Stimulated activated CD4-positive, alpha-beta T cell treated with anti-CD3 and anti-CD28 coated beads, Interleukin-1b, Interleukin-23, amount 100 ng/mL, for 4 hours (primary cell): ENCODE measurements at regions not wholly inside any gene's neighbourhood (a gene's known extent, or its start where the extent isn't known, plus 50 kb on each side); places are given as distances from the start of the nearest gene placed in this dataset.

Experiments
- DNase-seq, 2 donors: peaks; one replicate each; pipeline ENCODE4 v3.0.0-alpha.2; 2020; ENCODE audit warnings: low read depth in 2 of 2

DNA sequence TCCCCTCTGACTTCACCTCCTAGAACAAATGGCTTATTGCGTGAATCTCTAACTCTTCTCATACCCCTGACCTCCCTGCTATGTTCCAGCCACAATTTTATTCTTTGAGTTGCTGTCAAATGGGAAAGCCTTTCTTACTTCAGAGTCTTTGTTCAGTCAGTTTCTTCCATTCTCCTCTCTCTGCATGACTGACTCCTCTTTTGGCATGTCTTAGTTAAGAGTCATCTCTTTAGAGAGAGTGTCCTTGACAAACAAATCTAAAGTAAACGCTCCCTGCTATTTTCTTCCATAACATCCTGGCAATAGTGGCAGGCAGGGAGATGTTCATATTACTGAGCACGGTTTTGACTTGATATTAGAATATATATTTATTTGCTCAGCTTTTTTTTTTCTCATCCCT is 170.7 kb upstream of the ERBB4 start:
- no peak for DNase-seq

DNA sequence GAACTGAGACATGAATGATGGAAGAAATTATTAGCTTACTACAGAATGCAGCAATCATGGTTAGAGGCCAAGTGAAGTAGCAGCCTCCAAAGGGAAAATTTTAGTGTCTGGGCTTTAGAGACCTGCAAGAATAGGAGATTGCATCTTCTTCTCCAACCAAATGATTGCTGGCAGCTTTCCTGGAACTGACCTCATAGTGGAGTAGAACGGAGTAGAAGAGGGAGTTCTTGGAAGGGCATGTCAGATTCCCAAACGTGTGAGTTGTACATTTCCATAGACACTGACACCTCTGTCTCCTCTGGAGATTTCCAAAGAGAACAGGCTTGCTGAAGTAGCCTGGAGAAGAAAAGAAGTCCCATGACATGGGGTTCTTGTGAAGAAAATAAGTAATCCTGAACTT is 169.8 kb upstream of the ERBB4 start:
- no peak for DNase-seq

DNA sequence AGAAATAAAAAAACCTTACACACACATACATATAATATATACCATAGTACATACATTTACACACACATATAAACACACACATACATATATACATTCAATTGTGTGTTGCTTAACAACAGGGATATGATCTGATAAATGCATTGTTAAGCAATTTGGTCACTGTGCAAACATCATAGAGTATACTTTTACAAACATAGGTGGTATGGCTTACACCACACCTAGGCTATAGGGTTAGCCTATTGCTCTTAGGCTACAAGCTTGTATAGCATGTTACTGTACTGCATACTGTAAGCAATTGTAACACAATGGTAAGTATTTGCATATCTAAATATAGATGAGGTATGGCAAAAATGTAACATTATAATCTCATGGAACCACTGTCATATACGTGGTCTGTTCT is 156.8 kb upstream of the ERBB4 start:
- no peak for DNase-seq

DNA sequence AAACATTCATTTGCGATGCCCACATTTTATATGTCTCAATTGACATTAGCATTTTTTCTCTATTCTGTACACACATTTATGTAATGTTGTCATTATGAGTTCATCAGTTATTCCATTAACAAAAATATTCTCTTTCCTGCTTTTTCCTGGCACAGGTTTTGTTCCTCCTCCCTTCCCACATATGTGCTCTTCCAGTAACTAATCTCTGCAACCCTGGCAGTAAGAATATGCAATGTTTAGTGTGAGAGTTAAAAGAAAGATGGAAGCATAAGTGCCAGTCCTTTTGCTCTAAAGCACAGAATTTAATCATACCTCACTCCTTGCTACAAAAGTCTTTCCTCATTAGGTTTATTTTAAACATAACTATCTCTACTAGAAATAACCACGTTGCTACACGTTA is 155.8 kb upstream of the ERBB4 start:
- no peak for DNase-seq

DNA sequence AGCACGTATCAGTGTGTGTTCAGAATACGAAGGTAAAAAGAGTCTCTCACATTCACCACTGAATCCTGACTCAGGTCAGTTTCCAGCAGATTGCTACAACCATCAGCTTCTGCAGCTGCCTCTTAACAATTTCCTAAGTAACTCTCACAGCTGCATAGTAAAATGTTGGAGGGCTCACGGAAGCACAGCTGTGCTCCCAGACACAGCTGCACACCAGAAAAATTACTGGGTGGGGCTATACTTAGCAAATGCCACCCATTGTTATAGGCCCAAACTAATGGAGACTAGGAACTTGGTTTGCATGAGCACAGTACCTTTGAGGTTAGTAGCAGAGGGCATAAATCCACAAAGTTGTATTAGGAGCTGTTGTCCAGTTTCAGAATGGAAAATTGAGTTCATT is 153.9 kb upstream of the ERBB4 start:
- no peak for DNase-seq

DNA sequence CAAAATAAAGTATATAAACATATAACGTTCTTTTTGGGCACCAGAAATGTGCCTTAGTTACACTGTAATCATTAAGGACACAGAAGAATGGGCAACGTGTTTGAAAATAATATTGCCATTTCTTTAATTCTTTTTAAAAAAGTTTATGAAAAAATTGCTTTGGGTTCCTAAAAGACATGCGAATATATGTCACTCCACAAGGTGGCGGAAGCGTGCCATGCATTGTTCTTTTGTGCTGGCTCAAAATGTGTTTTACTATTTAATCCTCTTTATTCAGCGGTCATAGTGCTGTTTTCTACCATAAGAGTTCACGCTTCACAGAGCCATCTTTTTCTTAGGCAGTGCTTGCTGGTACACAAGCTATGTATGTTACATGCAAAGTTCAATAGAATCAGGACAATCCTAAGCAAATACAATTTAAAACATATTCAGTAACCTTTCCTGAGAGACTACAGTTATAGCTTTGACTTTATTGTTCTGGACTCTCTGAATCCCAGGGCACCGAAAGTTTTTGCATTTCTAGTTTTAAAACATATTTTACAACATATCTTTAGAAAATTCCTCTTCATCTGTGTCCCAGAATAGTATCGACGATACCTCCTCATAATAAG is 147.8 kb upstream of the ERBB4 start:
- DNase-seq = peak; percentile 21 to 29

DNA sequence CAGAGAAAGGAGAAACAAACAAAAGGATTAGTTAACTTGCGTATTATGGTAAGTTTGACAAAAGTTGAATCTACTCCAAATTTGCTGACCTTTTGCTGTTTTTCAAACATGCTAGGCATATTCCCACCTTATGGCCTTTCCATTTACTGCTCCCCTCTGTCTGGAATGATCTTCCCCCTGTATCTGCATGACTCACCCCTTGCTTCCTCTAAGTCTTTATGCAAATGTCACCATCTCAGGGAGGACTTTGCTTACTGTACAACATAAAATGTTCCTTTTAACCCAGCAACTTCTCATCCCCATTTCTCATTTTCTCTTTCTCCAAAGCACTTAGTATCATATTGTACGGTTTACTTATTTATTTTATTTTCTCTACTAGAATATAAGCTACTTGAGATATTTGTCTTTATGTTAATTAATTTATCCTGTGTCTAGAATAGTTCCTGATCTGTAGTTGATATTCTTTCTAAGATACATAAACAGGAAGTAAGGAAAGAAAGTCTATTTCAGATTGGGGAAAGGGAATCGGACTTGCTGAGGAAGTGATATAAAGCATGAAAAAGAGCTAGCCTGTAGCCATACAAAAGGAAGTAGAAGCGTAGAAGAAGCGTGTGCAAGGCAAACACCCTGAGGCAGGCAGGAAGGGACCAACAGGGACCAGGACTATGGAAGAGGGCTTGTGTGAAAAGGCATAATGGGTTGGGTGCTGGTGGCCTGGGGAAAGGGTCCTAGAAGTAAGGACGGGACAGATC is 144.9 kb upstream of the ERBB4 start:
- no peak for DNase-seq

DNA sequence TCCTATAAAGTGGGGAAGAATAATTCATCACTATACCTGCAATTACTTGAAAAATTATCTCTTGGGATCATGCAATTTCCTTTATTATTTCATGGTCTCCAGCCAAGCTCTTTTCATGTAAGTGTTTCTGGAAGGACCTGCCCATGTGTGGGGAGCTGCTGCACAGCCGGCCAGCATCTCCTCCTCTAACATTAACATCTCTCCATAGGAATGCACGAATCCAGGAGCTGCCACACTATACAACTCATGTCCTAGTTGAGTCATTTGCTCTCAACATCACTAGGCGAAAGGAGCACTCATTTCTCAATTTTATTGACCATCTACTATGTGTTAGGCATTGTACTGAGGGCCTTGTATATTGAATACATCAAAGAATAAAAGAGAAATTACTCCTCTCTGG is 144.3 kb upstream of the ERBB4 start:
- no peak for DNase-seq

DNA sequence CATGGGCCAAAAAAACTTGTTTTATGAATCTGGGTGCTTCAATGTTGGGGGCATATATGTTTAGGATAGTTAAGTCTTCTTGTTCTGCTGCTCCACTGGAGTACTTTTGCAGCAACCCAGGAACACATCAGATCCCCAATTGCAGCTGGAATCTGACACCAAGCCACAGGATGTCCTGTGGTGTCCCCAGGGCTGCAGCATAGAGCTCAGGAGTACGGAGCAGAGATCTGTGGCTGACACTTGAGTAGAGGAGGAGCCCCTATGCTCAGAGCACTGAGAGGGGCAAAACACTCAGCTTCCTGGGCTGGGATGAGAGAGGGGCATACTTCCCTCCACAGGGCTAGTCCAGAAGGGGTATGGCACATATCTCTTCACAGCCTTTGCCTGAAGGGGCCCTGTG is 138.9 kb upstream of the ERBB4 start:
- no peak for DNase-seq

DNA sequence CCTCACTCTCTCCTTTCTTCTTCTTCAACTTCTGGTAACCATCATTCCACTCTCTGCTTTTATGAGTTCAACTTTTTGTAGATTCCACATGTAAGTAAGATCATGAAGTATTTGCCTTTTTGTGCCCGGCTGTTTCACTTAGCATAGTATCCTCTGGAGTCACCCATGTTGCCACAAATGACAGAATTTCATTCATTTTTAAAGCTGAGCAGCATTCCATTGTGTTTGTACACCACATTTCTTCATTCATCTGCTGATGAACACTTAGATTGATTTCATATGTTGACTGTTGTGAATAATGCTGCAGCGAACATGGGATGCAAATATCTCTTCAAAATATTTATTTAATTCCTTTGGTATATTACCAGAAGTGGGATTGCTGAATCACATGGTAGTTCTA is 133.6 kb upstream of the ERBB4 start:
- no peak for DNase-seq

DNA sequence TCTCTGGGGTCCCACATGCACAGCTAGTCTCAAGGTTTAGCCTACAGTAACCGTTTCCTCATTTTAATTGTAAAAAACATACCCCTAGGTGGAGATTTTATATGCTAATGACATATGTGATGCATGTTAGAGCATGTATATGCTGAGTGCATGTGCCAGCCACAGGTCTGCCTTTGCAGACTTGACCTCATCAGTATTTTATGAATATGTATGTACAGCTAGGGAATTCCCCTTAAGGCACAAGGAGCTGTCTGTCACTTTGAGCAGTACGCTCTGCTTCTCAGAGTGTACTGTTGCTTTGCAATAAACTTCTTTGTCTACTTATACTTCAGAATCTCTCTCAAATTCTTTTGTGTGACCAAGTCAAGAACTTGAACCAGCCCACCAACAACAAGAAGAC is 131.2 kb upstream of the ERBB4 start:
- DNase-seq = no peak

DNA sequence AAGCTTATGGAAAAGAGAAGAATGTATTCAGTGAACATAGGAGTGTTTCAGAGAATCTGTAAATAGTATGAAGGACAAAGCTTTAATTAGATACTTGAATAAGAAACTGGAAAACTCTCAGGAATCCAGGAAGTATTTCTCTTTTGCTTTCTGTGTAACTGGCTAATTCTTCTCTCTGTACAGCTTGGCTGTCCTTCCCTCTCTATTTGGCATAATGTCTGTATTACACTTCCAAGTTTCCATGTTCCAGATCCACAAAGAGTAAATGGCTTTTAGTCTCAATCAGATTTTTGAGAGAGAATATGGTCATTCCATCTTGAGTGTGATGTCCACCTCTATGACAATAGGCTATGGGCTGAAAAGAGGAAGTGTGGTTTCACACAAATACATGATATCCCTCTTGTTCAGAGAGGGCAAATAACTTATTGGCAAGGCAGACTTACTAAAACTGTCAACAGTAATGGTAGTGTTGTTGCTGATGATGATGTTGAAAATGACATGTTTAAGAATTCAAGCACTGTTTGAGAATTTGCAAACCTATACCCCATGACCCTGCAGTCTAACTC is 129.2 kb upstream of the ERBB4 start:
- no peak for DNase-seq

DNA sequence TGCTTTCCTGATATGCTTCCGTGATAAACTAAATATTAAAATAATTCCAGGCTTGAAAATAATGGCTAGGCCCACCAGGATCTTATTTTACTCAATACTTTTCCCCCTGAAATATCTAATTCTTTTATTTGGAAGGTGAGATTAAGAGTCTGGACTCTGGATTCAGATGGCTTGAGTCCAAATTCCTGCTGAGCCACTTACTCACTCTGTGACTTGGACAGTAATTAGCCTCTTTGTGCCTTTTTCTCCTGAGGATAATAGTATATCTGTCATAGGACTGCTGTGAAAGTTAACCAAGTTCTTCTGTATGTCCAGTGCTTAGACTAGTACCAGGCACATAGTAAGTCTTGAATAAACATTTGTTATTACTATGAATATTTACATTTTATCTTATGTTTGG is 127.3 kb upstream of the ERBB4 start:
- no peak for DNase-seq

DNA sequence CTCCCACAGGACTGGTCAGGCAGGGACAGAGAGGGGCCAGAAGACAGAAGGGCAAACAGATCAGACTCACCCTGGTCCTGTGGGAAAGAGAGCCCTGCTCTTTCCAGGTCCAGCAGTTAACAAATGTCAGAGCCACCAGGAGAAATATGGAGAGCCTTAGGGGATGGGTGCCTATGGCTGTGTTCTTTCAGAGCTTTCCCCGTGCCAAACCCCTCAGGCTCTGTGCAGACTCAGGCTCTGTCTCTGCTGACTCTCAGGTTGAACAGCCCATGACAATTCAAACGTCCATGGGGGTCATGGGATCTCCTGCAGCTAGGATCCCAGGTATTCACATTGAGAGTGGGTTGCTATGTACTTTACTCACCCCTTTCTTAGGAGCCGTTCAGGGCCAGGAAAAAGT is 120.8 kb upstream of the ERBB4 start:
- no peak for DNase-seq

DNA sequence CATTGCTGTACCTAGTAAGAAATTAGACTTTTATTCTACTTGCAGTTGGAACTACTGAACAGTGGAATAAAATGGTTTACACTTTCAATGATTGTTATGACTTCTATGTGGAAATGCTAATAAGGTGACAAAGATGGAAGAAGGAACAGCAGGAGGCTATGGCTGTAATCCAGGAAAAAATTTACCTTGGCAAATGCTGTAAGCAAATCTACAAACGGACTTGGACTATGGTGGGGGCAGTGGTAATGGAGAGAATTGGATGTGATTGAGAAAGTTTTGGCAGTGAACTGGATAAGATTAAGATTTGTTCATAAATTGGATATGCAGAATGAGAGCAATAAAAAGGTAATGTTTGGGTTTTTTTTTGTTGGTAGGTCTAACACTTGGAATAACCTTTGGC is 111.0 kb upstream of the ERBB4 start:
- no peak for DNase-seq

DNA sequence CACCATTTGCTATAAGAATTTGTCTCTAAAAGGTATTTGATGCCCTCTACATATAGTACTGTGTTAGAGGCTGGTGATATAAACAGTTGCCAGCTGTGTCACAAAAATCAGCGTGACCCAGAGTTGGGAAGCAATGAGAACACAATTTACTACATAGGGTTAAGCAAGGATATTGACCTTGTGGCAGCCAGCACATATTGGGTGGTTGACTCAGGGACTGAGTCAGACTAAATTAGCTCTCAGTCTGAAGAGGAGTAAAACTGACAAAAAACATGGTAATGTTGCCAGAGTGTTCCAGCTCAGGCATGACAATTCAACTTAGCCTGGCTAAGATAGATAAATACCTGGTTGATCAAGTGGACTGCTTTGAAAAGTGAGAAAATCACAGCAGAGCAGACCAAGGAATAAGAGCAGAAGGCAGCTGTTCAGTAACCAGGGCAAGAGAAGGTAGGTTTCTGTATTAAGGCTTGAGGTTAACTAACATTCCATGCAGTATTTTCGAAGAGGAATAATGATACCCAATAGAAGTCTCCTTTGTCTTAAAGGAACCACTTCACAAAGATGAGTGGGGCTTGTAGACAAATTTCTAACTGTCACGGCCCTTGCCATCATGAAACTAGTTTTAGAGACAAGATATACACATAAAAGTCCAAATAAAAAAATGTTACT is 108.2 kb upstream of the ERBB4 start:
- DNase-seq = no peak

DNA sequence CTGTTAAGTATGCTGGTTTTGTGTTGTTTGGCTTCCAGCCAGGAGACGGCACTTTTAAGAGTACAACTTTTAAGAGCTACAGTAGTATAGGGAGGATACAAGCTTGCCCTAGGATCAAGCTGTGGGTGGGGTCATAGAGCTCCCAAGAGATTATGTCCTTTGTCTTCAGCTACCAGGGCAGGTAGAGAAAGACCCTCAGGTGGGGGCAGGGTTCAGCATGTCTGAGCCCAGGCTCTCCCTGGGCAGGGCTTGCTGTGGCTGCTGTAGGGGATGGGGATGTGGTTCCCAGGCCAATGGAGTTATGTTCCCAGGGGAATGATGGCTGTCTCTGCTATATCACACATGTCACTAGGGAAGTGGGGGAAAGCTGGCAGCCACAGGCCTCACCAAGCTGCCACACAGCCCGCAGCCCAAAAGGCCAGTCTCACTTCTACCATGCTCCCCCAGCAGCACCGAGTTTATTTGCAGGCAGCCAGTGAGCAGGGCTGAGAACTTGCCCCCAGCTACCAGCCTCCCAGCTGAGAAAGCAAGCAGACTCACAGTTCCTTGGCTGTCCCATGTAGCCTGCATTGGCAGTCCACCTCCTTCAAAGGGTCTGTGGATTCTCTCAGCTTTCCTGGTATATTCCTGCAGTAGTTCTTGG is 105.7 kb upstream of the ERBB4 start:
- no peak for DNase-seq

DNA sequence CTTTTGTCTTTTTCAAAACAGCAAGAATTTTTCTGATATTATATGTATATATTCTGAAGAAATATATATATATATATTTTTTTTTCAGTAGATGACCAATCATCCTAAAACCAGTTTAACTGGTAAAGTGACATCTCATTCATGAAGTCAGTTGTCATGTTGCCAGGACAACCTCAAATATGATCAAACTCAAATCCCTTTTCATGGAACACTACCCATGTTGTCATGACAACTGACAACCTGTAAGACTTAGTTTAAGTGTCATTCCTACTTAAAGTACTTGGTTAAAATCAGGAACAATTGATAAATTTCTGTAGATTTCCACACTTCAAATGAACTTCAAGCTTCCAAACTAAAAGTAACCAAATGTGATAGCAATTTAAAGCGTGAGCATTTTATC is 101.8 kb upstream of the ERBB4 start:
- no peak for DNase-seq

DNA sequence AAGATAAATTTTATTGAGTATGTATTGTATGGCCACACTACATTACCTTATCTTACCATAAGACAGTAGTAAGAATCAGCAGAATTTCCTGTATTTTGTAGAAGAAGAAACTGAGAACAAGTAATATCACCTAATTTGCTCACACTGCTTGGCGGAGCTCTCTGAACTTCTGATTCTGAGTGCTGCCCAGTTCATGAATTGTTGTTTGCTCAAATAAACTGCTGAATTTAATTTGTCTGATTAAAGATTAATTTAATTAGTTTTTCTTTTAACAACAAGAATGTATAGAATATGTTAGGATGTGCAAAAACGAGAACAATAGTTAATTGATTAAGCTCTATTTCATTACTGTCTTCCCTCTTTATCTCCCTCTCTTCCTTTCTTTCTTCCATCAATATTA is 100.1 kb upstream of the ERBB4 start:
- DNase-seq = no peak

DNA sequence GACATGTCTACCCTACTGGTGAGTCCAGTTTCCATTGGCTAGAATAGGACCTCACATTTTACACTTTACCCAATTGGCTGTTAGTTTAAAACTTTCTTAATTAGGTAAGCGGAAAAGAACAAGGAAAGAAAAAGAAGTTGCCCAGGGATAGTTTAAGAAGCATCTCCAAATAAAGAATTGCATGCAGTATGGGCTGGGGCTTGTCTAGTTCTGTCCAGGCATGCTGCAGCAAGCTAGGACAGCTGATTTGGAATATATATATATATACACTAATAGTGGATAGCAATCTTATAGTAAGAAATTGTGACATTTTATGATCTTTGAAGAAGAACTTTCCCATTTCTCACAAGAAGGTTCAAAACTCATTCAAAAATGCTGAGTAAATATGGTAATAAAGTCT is 90.0 kb upstream of the ERBB4 start:
- no peak for DNase-seq

DNA sequence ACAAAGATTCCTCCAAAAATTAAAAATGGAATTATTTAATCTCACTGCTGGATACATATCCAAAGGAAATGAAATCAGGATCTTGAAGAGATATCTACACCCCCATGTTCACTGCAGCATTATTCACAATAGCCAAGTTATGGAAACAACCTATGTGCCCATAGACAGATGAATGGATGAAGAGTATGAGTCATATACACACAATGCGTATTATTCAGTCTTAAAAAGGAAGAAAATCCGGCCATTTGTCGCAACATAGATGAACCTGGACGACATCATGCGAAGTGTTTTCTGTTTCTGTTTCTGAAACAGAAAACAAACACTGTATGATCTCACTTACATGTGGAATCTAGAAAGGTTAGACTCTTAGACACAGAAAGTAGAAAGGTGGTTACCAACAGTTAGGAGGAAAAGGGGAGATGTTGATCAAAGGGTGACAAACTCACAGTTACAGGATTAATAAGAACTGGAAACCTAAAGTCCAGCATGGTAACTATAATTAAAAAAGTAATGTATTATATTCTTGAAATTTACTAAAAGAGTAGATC is 87.8 kb upstream of the ERBB4 start:
- no peak for DNase-seq

DNA sequence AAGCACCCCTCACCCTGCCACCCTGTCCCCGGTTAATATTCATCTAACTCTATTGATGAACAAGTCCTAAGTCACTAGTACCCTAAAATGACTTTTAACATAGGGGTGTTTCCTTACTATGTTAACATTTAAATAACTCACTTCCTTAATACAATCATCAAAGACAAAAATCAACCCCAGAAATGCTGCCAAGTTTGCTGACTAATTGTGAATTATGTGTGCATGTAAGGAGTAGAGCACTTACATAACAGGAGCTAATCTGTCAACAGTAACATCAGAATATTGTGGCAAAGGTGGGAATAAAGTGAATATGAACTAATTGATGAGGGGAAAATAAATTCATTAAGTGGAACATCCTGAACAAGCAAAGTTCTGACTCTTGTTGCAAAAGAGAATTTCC is 81.4 kb upstream of the ERBB4 start:
- no peak for DNase-seq
